PC-9 (cell line): ENCODE measurements at regions not wholly inside any gene's neighbourhood (a gene's known extent, or its start where the extent isn't known, plus 50 kb on each side); places are given as distances from the start of the nearest gene placed in this dataset.
A peak's percentile ranks its signal among the peaks of the same experiment; 100 is the strongest.

Source experiments
- BruUV-seq: library from RNA; stranded (reverse); fragments of 400-500 nt; replicated peaks from 2 replicates; lab custom pipeline; 2021; lab: Mats Ljungman, UMichigan
- CTCF ChIA-PET: fragments of 300-600 bp; sonication (Branson Sonifier 250); formaldehyde crosslinking; loops from one replicate; lab custom pipeline; 2022; ENCODE audit warnings: antibody characterized with exemption; lab: Charles Lee
- POLR2A ChIA-PET: fragments of 300-600 bp; sonication (Branson Sonifier 250); formaldehyde crosslinking; loops from one replicate; lab custom pipeline; 2022; ENCODE audit warnings: antibody characterized with exemption; ENCODE audit not compliant: unreplicated experiment; lab: Charles Lee
- DNase-seq, 2 experiments: peaks; one replicate each; pipeline versions ENCODE4 v3.0.0 to v3.0.0-alpha.2; 2015 to 2022; ENCODE audit warnings: mixed read lengths in 1 of 2
- H2AFZ ChIP-seq: fragments of 200-600 bp; sonication (generic); 2 replicates; pipeline ENCODE4 v1.8.1; 2017; ENCODE audit warnings: antibody characterized with exemption
- H3F3A ChIP-seq: fragments of 200-600 bp; sonication (generic); 2 replicates; pipeline ENCODE4 v1.8.1; 2017; ENCODE audit warnings: antibody characterized with exemption, mild to moderate bottlenecking, low read depth; ENCODE audit not compliant: insufficient read depth
- H3K27ac ChIP-seq: fragments of 200-600 bp; sonication (generic); 2 replicates; pipeline ENCODE4 v1.6.1; 2016; ENCODE audit warnings: mixed run types
- H3K27me3 ChIP-seq: fragments of 200-600 bp; sonication (generic); 2 replicates; pipeline ENCODE4 v1.6.1; 2016; ENCODE audit warnings: low read depth, mixed run types; ENCODE audit not compliant: insufficient read depth
- H3K36me3 ChIP-seq: fragments of 200-600 bp; sonication (generic); 2 replicates; pipeline ENCODE4 v1.6.1; 2016; ENCODE audit warnings: low read depth, mixed run types
- H3K4me1 ChIP-seq: fragments of 200-600 bp; sonication (generic); replicated peaks from 2 replicates; pipeline ENCODE4 v1.6.1; 2016; ENCODE audit warnings: mixed run types; ENCODE audit not compliant: insufficient read depth
- H3K4me2 ChIP-seq: fragments of 200-600 bp; sonication (generic); 2 replicates; pipeline ENCODE4 v1.6.1; 2017; ENCODE audit warnings: mixed run types
- H3K4me3 ChIP-seq: fragments of 200-600 bp; sonication (generic); 2 replicates; pipeline ENCODE4 v1.6.1; 2016; ENCODE audit warnings: mixed run types
- H3K79me2 ChIP-seq: fragments of 200-600 bp; sonication (generic); 2 replicates; pipeline ENCODE4 v1.6.1; 2017; ENCODE audit warnings: low read depth, mixed run types
- H3K9me2 ChIP-seq: fragments of 200-600 bp; sonication (generic); 2 replicates; pipeline ENCODE4 v1.8.1; 2017; ENCODE audit warnings: mild to moderate bottlenecking; ENCODE audit not compliant: insufficient read depth
- H3K9me3 ChIP-seq: fragments of 200-600 bp; sonication (generic); 2 replicates; pipeline ENCODE4 v1.8.1; 2016; ENCODE audit warnings: low read depth; ENCODE audit not compliant: insufficient read depth
- H4K20me1 ChIP-seq: fragments of 200-600 bp; sonication (generic); 2 replicates; pipeline ENCODE4 v1.8.1; 2017; ENCODE audit not compliant: insufficient read depth
- CTCF ChIP-seq: fragments of 200-600 bp; sonication (generic); conservative IDR thresholded peaks from 2 replicates; pipeline ENCODE4 v1.6.1; 2017; ENCODE audit warnings: mixed run types, antibody characterized with exemption, mild to moderate bottlenecking, moderate library complexity
- EZH2 ChIP-seq: fragments of 200-600 bp; sonication (generic); IDR thresholded peaks from 2 replicates; pipeline ENCODE4 v1.8.0; 2017; ENCODE audit warnings: antibody characterized with exemption, low read depth
- intact Hi-C: fragments of 100-400 bp; cut with micrococcal nuclease; formaldehyde crosslinking; loops from one replicate; pipeline ENCODE4 v1.10.0; 2022; ENCODE audit not compliant: unreplicated experiment

DNA sequence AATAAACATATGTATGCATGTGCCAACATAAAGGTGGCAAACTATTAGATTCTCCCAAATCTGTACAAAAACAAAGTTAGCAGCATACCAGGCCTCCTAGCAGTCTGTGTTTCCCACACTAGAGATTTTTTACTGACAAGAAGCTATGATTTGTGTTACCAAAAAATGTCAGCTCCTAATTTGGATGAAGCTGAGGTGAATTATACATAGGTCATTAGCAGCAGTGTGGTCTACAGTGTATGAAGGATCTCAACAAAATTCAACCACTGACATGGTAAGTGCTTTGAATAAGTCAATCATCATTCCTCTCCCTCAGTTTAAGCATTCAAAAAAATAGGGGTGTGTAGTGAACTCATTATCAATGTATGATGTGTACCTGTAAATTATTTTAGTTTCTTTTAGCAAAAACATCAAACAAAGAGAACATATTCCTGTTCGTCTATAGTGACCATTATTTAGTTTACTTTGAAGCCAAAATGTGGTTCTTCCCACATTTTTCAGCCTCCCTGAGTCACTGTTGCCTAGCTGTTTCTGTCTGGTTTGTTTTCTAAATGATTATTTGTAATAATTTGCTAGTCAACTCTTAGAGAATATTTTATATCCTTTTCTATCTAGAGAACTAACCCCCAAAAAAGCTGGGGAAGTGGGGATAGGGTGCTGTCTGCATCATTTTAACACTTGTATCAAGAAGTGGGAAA lies 52.1 kb upstream of the RGMB start:
- no peak overlapping the region for H3K27ac ChIP-seq
- no peak for DNase-seq
- 0 out of 2 replicates have a peak, but pooled peaks cover 4% of the 10 kb centered on the region for H3K4me1 ChIP-seq
- H3F3A ChIP-seq = no peaks in the 10 kb centered on the region
- no peak overlapping the region for H3K4me2 ChIP-seq
- ChIA-PET CTCF (no interaction called here), POLR2A (no interaction called here)
- H3K9me3 ChIP-seq = no peaks in the 10 kb centered on the region
- no TSS peak for BruUV-seq
- H3K79me2 ChIP-seq = no peaks in the 10 kb centered on the region
- no peak overlapping the region for H3K4me3 ChIP-seq
- TF ChIP-seq EZH2 (no peak), CTCF (no peak)
- H3K9me2 ChIP-seq = no peaks in the 10 kb centered on the region
- no peaks in the 10 kb centered on the region for H3K27me3 ChIP-seq
- no peaks in the 10 kb centered on the region for H4K20me1 ChIP-seq
- intact Hi-C loops = no loop called here
- H3K36me3 ChIP-seq = no peaks in the 10 kb centered on the region
- 0 out of 2 replicates have a peak overlapping the region, but pooled peaks have one; percentile 30 for H2AFZ ChIP-seq

GRCh38 chr5:98722188-98722587 lies 51.3 kb upstream of the RGMB start:
- 0 out of 2 replicates have a peak, but pooled peaks cover 6% of the 10 kb centered on the region for H3K4me1 ChIP-seq
- H3K4me3 ChIP-seq = no peak overlapping the region
- no peaks in the 10 kb centered on the region for H3K9me3 ChIP-seq
- H3K4me2 ChIP-seq = no peak overlapping the region
- no peaks in the 10 kb centered on the region for H3K27me3 ChIP-seq
- H2AFZ ChIP-seq = no peak overlapping the region
- no peak for DNase-seq
- H3K79me2 ChIP-seq = no peaks in the 10 kb centered on the region
- no peaks in the 10 kb centered on the region for H3F3A ChIP-seq
- H3K9me2 ChIP-seq = no peaks in the 10 kb centered on the region
- no peak for TF ChIP-seq EZH2
- TF ChIP-seq CTCF = no peak
- no peak overlapping the region for H3K27ac ChIP-seq
- CTCF ChIA-PET = no interaction called here
- no peaks in the 10 kb centered on the region for H4K20me1 ChIP-seq
- intact Hi-C loops = no loop called here
- POLR2A ChIA-PET = no interaction called here
- no peaks in the 10 kb centered on the region for H3K36me3 ChIP-seq
- BruUV-seq = no TSS peak

- Histone ChIP-seq H3K4me3 (no peak overlapping the region), H3K27me3 (no peaks in the 10 kb centered on the region), H3K9me2 (no peaks in the 10 kb centered on the region), H3K4me2 (no peak overlapping the region), H3K79me2 (no peaks in the 10 kb centered on the region), H4K20me1 (no peaks in the 10 kb centered on the region), H3K27ac (no peak overlapping the region), H3K9me3 (no peaks in the 10 kb centered on the region), H3K4me1 (0 out of 2 replicates have a peak, but pooled peaks cover 6% of the 10 kb centered on the region), H2AFZ (no peak overlapping the region), H3F3A (no peaks in the 10 kb centered on the region), H3K36me3 (no peaks in the 10 kb centered on the region)
- BruUV-seq = no TSS peak
- no peak for TF ChIP-seq CTCF
- TF ChIP-seq EZH2 = no peak
- intact Hi-C loops = no loop called here
- POLR2A ChIA-PET = no interaction called here
- no peak for DNase-seq
- CTCF ChIA-PET = no interaction called here
Observed at GRCh38 chr5:98723061-98723460, 50.4 kb upstream of the RGMB start.
